Prostate gland (tissue), 2 donors: ENCODE measurements at regions not wholly inside any gene's neighbourhood (a gene's known extent, or its start where the extent isn't known, plus 50 kb on each side); places are given as distances from the start of the nearest gene placed in this dataset.

Experiments used
- DNase-seq: peaks from one replicate; pipeline ENCODE4 v3.0.0-alpha.2; 2019; ENCODE audit warnings: low spot score
- H3K27ac ChIP-seq, 2 donors: fragments of 200-600 bp; sonication (generic); 2 replicates each; pipeline ENCODE4 v1.5.1; 2017 to 2019
- H3K27me3 ChIP-seq: fragments of 200-600 bp; sonication (generic); replicated peaks from 2 replicates; pipeline ENCODE4 v1.5.1; 2019; ENCODE audit not compliant: insufficient read depth
- H3K36me3 ChIP-seq, 2 donors: fragments of 200-600 bp; sonication (generic); 1 replicate in 1 of 2; 2 replicates in 1 of 2; pipeline versions ENCODE4 v1.5.1 to v1.8.1; 2017 to 2019
- H3K4me1 ChIP-seq: fragments of 200-600 bp; sonication (generic); replicated peaks from 2 replicates; pipeline ENCODE4 v1.5.1; 2019
- H3K4me3 ChIP-seq, 2 donors: fragments of 200-600 bp; sonication (generic); 2 replicates each; pipeline ENCODE4 v1.5.1; 2017 to 2019
- H3K9me3 ChIP-seq: fragments of 200-600 bp; sonication (generic); 2 replicates; pipeline ENCODE4 v1.5.1; 2017
- POLR2A ChIP-seq: fragments of 450-650 bp; IDR thresholded peaks from one replicate; pipeline ENCODE4 v1.6.1; 2016; ENCODE audit warnings: antibody characterized with exemption, mild to moderate bottlenecking
- POLR2AphosphoS5 ChIP-seq: sonication (generic); formaldehyde crosslinking; IDR thresholded peaks from one replicate; pipeline ENCODE4 v1.6.1; 2017; ENCODE audit warnings: antibody characterized with exemption
- WGBS: methylation state at CpG from one replicate; pipeline ENCODE4 v1.1.5; 2018; 5-methylcytosine and 5-hydroxymethylcytosine counted together
- intact Hi-C: fragments of 100-400 bp; cut with DNase I; formaldehyde crosslinking; loops from one replicate; pipeline ENCODE4 v1.14.2; 2022
- TF ChIP-seq, protein P1 (sequence below), 4 experiments: fragments of 200-600 bp in 2 of 4; fragments of 450-650 bp in 2 of 4; sonication (generic) in 2 of 4; IDR thresholded peaks; 1 replicate in 3 of 4; 2 replicates in 1 of 4; pipeline ENCODE4 v1.5.1; 2016 to 2019; ENCODE audit warnings: antibody characterized with exemption in 4 of 4, mild to moderate bottlenecking in 2 of 4, moderate library complexity in 2 of 4

GRCh38 chr2:13252615-13253014, 535.9 kb downstream of the TRIB2 start:
- Histone ChIP-seq H3K9me3 (no peaks in the 10 kb centered on the region), H3K4me1 (no peaks in the 10 kb centered on the region), H3K27me3 (no peaks in the 10 kb centered on the region), H3K36me3 (no peaks in the 10 kb centered on the region), H3K27ac (no peak overlapping the region), H3K4me3 (no peak overlapping the region)
- intact Hi-C loops: no loop called here
- TF ChIP-seq, protein P1, sequence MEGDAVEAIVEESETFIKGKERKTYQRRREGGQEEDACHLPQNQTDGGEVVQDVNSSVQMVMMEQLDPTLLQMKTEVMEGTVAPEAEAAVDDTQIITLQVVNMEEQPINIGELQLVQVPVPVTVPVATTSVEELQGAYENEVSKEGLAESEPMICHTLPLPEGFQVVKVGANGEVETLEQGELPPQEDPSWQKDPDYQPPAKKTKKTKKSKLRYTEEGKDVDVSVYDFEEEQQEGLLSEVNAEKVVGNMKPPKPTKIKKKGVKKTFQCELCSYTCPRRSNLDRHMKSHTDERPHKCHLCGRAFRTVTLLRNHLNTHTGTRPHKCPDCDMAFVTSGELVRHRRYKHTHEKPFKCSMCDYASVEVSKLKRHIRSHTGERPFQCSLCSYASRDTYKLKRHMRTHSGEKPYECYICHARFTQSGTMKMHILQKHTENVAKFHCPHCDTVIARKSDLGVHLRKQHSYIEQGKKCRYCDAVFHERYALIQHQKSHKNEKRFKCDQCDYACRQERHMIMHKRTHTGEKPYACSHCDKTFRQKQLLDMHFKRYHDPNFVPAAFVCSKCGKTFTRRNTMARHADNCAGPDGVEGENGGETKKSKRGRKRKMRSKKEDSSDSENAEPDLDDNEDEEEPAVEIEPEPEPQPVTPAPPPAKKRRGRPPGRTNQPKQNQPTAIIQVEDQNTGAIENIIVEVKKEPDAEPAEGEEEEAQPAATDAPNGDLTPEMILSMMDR (IDR thresholded peaks at IDR 0.05): no peak
- TF ChIP-seq POLR2AphosphoS5 (no peak), POLR2A (no peak)
- DNase-seq: no peak
- 66% methylated on average over 4 of the region's 4 CpGs for WGBS

DNA sequence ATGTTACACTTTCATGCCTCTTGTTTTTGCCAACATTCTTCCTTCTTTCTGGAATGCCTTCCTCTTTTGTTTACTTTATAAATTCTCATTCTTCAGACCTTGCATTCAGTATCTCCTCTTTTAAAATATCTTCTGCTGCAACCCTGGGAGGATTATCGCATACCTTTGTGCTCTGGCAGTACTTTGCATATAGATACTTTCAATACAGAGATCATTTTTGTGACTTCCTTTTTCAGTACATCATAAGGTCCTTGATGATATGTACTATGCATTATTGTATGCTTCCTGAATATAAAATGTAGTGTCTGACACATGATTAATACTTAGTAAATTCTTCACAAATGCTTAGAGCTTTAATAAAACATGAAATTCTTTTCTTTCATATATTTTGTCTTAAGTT, 538.7 kb downstream of the TRIB2 start:
- intact Hi-C loops: no loop called here
- DNase-seq: no peak
- Histone ChIP-seq H3K9me3 (no peaks in the 10 kb centered on the region), H3K36me3 (no peaks in the 10 kb centered on the region), H3K27me3 (no peaks in the 10 kb centered on the region), H3K27ac (no peak overlapping the region), H3K4me1 (no peaks in the 10 kb centered on the region), H3K4me3 (no peak overlapping the region)
- 73% methylated on average over 1 of the region's 1 CpG for WGBS
- TF ChIP-seq POLR2AphosphoS5 (no peak), POLR2A (no peak)
- TF ChIP-seq, protein P1 (IDR thresholded peaks at IDR 0.05): no peak

DNA sequence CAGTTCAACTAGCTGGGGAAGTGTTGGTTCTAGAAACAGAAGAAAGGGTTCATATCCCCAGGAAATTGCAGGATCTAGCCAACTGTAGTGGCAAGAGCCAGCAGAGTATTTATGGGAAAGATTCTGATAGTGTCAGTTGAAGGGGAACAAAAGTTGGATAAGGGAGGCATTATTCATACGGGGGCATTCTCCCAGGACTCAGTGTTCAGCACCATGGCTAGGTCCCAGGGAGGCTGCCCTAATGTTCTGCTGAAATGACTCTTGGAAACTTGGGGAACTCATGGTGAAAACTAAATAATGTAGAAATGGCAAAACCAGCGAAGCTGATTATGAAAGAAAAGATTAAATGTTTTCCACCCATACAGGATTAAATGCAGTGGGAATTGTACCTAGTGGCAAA, 543.7 kb downstream of the TRIB2 start:
- TF ChIP-seq, protein P1 (IDR thresholded peaks at IDR 0.05): no peak
- TF ChIP-seq POLR2A: no peak
- TF ChIP-seq POLR2AphosphoS5: no peak
- intact Hi-C loops: no loop called here
- H3K27me3 ChIP-seq: no peaks in the 10 kb centered on the region
- H3K9me3 ChIP-seq: no peaks in the 10 kb centered on the region
- H3K36me3 ChIP-seq: no peaks in the 10 kb centered on the region
- H3K27ac ChIP-seq: no peak overlapping the region
- H3K4me3 ChIP-seq: no peak overlapping the region
- no peaks in the 10 kb centered on the region for H3K4me1 ChIP-seq
- no peak for DNase-seq
- WGBS: 32% methylated on average over 2 of the region's 2 CpGs

DNA sequence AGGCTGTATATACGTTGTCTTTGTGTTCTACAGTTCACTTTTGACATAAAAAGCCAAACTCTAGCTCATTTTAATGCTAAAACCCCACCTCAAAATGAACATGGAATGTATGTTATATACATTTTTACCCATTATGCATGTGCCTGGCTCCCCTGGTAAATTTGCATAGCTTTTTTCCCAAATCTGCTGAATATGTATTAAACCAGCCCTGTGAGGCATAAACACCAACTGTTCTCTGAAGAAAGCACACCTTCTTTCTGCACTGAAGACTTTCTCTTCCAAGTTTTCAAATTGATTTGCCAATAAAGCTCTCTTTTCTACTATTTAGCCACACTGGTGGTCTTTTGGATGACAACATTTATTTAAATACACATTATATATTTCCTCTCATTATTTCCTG, 549.4 kb downstream of the TRIB2 start:
- Histone ChIP-seq H3K4me3 (no peak overlapping the region), H3K36me3 (no peaks in the 10 kb centered on the region), H3K4me1 (no peaks in the 10 kb centered on the region), H3K27ac (no peak overlapping the region), H3K9me3 (no peaks in the 10 kb centered on the region), H3K27me3 (no peaks in the 10 kb centered on the region)
- intact Hi-C loops: no loop called here
- no peak for DNase-seq
- WGBS: 62% methylated on average over 1 of the region's 1 CpG
- TF ChIP-seq, protein P1 (IDR thresholded peaks at IDR 0.05): no peak
- TF ChIP-seq POLR2A (no peak), POLR2AphosphoS5 (no peak)

DNA sequence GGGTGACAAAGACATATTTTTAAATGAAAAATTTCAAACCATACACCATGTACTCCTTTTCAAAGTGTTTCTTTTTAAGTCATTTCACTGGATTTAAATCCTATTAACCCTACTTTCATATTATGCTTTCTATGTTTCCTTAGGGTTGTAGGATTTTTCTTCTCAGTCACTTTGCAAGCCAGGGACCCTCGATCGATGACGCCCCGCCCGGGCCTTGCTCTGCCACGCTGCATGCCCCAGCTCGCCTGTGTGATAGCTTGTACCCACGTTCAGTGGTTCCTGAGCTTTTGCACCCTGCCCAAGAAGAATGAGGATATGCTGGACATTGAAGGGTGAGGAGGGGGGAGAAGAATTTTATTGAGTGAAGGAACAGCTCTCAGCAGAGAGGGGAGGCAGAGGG, 568.0 kb downstream of the TRIB2 start:
- intact Hi-C loops: no loop called here
- no peaks in the 10 kb centered on the region for H3K9me3 ChIP-seq
- no peaks in the 10 kb centered on the region for H3K27me3 ChIP-seq
- no peak overlapping the region for H3K27ac ChIP-seq
- whole genome bisulfite sequencing: 81% methylated on average over 8 of the region's 8 CpGs
- no peaks in the 10 kb centered on the region for H3K4me1 ChIP-seq
- no peak for DNase-seq
- no peaks in the 10 kb centered on the region for H3K36me3 ChIP-seq
- TF ChIP-seq, protein P1 (IDR thresholded peaks at IDR 0.05): no peak
- no peak for TF ChIP-seq POLR2A
- no peak for TF ChIP-seq POLR2AphosphoS5
- H3K4me3 ChIP-seq: no peak overlapping the region
